K562 (cell line): ENCODE measurements at regions not wholly inside any gene's neighbourhood (a gene's known extent, or its start where the extent isn't known, plus 50 kb on each side); places are given as distances from the start of the nearest gene placed in this dataset.

ENCODE experiments used
- CREB1 ChIP-seq, 2 experiments: sonication (generic) in 1 of 2; formaldehyde crosslinking in 1 of 2; IDR thresholded peaks; 2 replicates each; pipeline versions ENCODE4 v1.6.1 to v1.8.0; 2012 to 2022; ENCODE audit warnings: inconsistent platforms in 1 of 2, mild to moderate bottlenecking in 1 of 2, missing genetic modification reagents in 1 of 2, moderate library complexity in 1 of 2
- FOXA1 ChIP-seq: fragments of 450-650 bp; IDR thresholded peaks from 2 replicates; pipeline ENCODE4 v1.6.1; 2016; ENCODE audit warnings: mild to moderate bottlenecking, borderline replicate concordance
- LARP7 ChIP-seq: fragments of 450-650 bp; IDR thresholded peaks from 2 replicates; pipeline ENCODE4 v1.6.1; 2016
- MCM5 ChIP-seq: fragments of 450-650 bp; IDR thresholded peaks from 2 replicates; pipeline ENCODE4 v1.6.1; 2016; ENCODE audit warnings: low read depth
- SMARCB1 ChIP-seq: IDR thresholded peaks from 2 replicates; pipeline ENCODE4 v1.6.1; 2011; ENCODE audit warnings: improper control_type of control experiment, low read depth; ENCODE audit not compliant: insufficient read length
- ZFP30 ChIP-seq: fragments of 250-450 bp; sonication (Bioruptor Pico); IDR thresholded peaks from 2 replicates; pipeline ENCODE4 v1.8.0; 2022; ENCODE audit warnings: moderate library complexity, mild to moderate bottlenecking, inconsistent platforms, borderline replicate concordance
- ZNF143 ChIP-seq: sonication (generic); formaldehyde crosslinking; IDR thresholded peaks from 2 replicates; pipeline ENCODE4 v1.9.0; 2022; ENCODE audit warnings: mild to moderate bottlenecking, missing genetic modification reagents
- TF ChIP-seq, protein P1 (sequence below): IDR thresholded peaks from 2 replicates; pipeline ENCODE4 v1.6.1; 2012; ENCODE audit warnings: low read depth, low read length, improper control_type of control experiment, borderline replicate concordance
- TF ChIP-seq, protein P2 (sequence below), 2 experiments: fragments of 450-650 bp in 1 of 2; IDR thresholded peaks; 2 replicates each; pipeline ENCODE4 v1.6.1; 2011 to 2017; ENCODE audit warnings: low read depth in 2 of 2, antibody characterized with exemption in 1 of 2, borderline replicate concordance in 1 of 2, low read length in 1 of 2, mild to moderate bottlenecking in 1 of 2, mixed read lengths in 1 of 2; ENCODE audit not compliant: control insufficient read depth in 1 of 2

DNA sequence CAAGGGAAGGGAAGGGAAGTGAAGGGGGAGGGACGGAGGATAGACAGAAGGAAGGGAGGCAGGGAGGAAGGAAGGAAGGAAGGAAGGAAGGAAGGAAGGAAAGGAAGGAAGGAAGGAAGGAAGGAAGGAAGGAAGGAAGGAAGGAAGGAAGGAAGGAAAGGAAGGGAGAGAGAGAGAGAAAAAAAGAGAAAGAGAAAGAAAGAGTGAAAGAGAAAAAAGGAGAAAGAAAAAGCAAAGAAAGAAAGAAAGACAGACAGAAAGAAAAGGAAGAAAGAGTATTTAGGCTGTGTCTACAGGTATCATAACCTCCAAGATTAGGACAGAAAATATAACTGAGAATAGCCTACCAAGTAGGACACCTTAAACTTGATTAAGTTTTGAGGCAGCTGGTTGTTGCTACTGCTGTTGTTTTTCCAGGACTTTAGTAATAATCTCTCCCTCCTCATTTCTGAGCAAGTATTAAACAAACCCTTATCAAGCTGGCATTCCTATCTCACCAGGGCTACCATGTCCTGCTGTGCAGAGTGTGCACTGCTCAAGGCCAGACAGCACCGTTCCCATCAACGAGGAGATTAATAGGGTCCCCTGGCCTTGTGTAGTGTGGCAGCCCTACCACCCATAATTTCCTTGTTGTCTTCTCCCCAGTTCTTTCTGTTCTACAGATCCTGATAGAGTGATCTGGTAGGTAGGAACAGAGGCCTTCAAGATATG lies 90.5 kb upstream of the FHL2 start (continued):
- TF ChIP-seq, protein P1, sequence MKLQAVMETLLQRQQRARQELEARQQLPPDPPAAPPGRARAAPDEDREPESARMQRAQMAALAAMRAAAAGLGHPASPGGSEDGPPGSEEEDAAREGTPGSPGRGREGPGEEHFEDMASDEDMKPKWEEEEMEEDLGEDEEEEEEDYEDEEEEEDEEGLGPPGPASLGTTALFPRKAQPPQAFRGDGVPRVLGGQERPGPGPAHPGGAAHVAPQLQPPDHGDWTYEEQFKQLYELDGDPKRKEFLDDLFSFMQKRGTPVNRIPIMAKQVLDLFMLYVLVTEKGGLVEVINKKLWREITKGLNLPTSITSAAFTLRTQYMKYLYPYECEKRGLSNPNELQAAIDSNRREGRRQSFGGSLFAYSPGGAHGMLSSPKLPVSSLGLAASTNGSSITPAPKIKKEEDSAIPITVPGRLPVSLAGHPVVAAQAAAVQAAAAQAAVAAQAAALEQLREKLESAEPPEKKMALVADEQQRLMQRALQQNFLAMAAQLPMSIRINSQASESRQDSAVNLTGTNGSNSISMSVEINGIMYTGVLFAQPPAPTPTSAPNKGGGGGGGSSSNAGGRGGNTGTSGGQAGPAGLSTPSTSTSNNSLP: no peak
- TF ChIP-seq, protein P2, sequence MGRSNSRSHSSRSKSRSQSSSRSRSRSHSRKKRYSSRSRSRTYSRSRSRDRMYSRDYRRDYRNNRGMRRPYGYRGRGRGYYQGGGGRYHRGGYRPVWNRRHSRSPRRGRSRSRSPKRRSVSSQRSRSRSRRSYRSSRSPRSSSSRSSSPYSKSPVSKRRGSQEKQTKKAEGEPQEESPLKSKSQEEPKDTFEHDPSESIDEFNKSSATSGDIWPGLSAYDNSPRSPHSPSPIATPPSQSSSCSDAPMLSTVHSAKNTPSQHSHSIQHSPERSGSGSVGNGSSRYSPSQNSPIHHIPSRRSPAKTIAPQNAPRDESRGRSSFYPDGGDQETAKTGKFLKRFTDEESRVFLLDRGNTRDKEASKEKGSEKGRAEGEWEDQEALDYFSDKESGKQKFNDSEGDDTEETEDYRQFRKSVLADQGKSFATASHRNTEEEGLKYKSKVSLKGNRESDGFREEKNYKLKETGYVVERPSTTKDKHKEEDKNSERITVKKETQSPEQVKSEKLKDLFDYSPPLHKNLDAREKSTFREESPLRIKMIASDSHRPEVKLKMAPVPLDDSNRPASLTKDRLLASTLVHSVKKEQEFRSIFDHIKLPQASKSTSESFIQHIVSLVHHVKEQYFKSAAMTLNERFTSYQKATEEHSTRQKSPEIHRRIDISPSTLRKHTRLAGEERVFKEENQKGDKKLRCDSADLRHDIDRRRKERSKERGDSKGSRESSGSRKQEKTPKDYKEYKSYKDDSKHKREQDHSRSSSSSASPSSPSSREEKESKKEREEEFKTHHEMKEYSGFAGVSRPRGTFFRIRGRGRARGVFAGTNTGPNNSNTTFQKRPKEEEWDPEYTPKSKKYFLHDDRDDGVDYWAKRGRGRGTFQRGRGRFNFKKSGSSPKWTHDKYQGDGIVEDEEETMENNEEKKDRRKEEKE (IDR thresholded peaks at IDR 0.05; ENCODE audit: borderline replicate concordance in 1 of 2, control insufficient read depth in 1 of 2, low read depth in 2 of 2, low read length in 1 of 2): no peak
- TF ChIP-seq ZFP30 (CRISPR knock-in tag) (no peak), ZNF143 (CRISPR knock-in tag) (no peak), FOXA1 (no peak), MCM5 (no peak), SMARCB1 (no peak), CREB1 (IDR thresholded peaks at IDR 0.05) (no peak), CREB1 (CRISPR knock-in tag; IDR thresholded peaks at IDR 0.05) (no peak), LARP7 (no peak)
